GM19463 (cell line): ENCODE measurements at regions not wholly inside any gene's neighbourhood (a gene's known extent, or its start where the extent isn't known, plus 50 kb on each side); places are given as distances from the start of the nearest gene placed in this dataset.

Source experiments
- ATAC-seq: cut with Tn5 transposase; IDR thresholded peaks from one replicate; pipeline ENCODE4 v1.9.1; 2021; ENCODE audit warnings: mild to moderate bottlenecking, moderate library complexity; ENCODE audit not compliant: unreplicated experiment

GRCh38 chr4:149136951-149137620 is 678.6 kb downstream of the IQCM start:
- no peak for ATAC-seq

- no peak for ATAC-seq
These were observed 680.6 kb downstream of the IQCM start for GRCh38 chr4:149135062-149135461.

- no peak for ATAC-seq
These were observed 678.8 kb upstream of the NR3C2 start for GRCh38 chr4:149121023-149121404.

- ATAC-seq: no peak
These were observed 678.3 kb upstream of the NR3C2 start for GRCh38 chr4:149120331-149121022.

GRCh38 chr4:149116806-149117205 is 674.6 kb upstream of the NR3C2 start:
- ATAC-seq: no peak

GRCh38 chr4:149113804-149114430 is 671.7 kb upstream of the NR3C2 start:
- no peak for ATAC-seq

GRCh38 chr4:149112109-149112508 is 669.9 kb upstream of the NR3C2 start:
- no peak for ATAC-seq

GRCh38 chr4:149110481-149110880 is 668.3 kb upstream of the NR3C2 start:
- ATAC-seq: no peak

GRCh38 chr4:149108626-149109025 is 666.4 kb upstream of the NR3C2 start:
- no peak for ATAC-seq

GRCh38 chr4:149102765-149103164 is 660.6 kb upstream of the NR3C2 start:
- no peak for ATAC-seq

GRCh38 chr4:149101649-149102048 is 659.4 kb upstream of the NR3C2 start:
- ATAC-seq: no peak

- ATAC-seq: no peak
These were observed 653.6 kb upstream of the NR3C2 start for GRCh38 chr4:149095811-149096210.

GRCh38 chr4:149095001-149095400 is 652.8 kb upstream of the NR3C2 start:
- ATAC-seq: no peak

GRCh38 chr4:149084144-149084543 is 641.9 kb upstream of the NR3C2 start:
- ATAC-seq: no peak

GRCh38 chr4:149077181-149077580 is 635.0 kb upstream of the NR3C2 start:
- ATAC-seq: no peak

- no peak for ATAC-seq
These were observed 634.2 kb upstream of the NR3C2 start for GRCh38 chr4:149076401-149076800.

GRCh38 chr4:149072384-149072783 is 630.2 kb upstream of the NR3C2 start:
- no peak for ATAC-seq

- ATAC-seq: no peak
These were observed 623.5 kb upstream of the NR3C2 start for GRCh38 chr4:149065753-149066152.

- no peak for ATAC-seq
These were observed 620.8 kb upstream of the NR3C2 start for GRCh38 chr4:149062997-149063396.

- no peak for ATAC-seq
These were observed 615.4 kb upstream of the NR3C2 start for GRCh38 chr4:149057594-149057993.

- no peak for ATAC-seq
These were observed 614.4 kb upstream of the NR3C2 start for GRCh38 chr4:149056615-149057014.

GRCh38 chr4:149055624-149056023 is 613.4 kb upstream of the NR3C2 start:
- no peak for ATAC-seq
